ENCODE measurements at regions not wholly inside any gene's neighbourhood (a gene's known extent, or its start where the extent isn't known, plus 50 kb on each side); places are given as distances from the start of the nearest gene placed in this dataset.

DNA sequence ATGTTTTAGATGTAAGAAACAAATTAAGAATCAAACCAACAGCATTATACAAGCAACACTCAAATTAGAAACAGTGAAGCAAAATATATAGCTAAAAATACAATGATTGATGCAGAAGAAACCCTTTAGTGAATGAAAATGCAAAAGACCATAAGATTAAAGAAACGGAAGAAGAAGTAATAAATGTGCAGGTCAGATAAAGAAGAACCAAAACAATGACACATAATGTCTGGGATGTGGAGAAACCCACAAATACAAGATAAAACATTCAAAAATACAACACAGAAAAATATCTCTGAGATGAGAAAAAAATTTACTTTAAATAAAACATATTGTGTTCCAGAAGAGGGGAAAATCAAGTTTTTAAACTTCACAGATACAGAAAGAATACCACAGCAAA, 73.4 kb upstream of the AVPR1A start:
- no peak for TF ChIP-seq POLR2A (IDR thresholded peaks at IDR 0.05; ENCODE audit: low read depth, low read length)
- TF ChIP-seq, protein P1, sequence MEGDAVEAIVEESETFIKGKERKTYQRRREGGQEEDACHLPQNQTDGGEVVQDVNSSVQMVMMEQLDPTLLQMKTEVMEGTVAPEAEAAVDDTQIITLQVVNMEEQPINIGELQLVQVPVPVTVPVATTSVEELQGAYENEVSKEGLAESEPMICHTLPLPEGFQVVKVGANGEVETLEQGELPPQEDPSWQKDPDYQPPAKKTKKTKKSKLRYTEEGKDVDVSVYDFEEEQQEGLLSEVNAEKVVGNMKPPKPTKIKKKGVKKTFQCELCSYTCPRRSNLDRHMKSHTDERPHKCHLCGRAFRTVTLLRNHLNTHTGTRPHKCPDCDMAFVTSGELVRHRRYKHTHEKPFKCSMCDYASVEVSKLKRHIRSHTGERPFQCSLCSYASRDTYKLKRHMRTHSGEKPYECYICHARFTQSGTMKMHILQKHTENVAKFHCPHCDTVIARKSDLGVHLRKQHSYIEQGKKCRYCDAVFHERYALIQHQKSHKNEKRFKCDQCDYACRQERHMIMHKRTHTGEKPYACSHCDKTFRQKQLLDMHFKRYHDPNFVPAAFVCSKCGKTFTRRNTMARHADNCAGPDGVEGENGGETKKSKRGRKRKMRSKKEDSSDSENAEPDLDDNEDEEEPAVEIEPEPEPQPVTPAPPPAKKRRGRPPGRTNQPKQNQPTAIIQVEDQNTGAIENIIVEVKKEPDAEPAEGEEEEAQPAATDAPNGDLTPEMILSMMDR (IDR thresholded peaks at IDR 0.05; ENCODE audit: extremely low read depth in 1 of 2, insufficient read depth in 1 of 2, low read depth in 1 of 2, low read length in 2 of 2) = no peak
- TF ChIP-seq FOS (IDR thresholded peaks at IDR 0.05; ENCODE audit: borderline replicate concordance, insufficient read depth, low read length) = no peak

All from endothelial cell of umbilical vein (primary cell).